HCT116 (cell line): ENCODE measurements at regions not wholly inside any gene's neighbourhood (a gene's known extent, or its start where the extent isn't known, plus 50 kb on each side); places are given as distances from the start of the nearest gene placed in this dataset.

Source experiments
- EGR1 ChIP-seq: IDR thresholded peaks from 2 replicates; pipeline ENCODE4 v1.6.1; 2012; ENCODE audit warnings: low read depth
- EZH2phosphoT487 ChIP-seq: fragments of 200-600 bp; IDR thresholded peaks from 2 replicates; pipeline ENCODE4 v1.6.1; 2018; ENCODE audit warnings: antibody characterized with exemption, borderline replicate concordance
- FOSL1 ChIP-seq: IDR thresholded peaks from 2 replicates; pipeline ENCODE4 v1.6.1; 2012; ENCODE audit warnings: low read depth
- POLR2A ChIP-seq: IDR thresholded peaks from 2 replicates; pipeline ENCODE4 v1.7.0; 2011; ENCODE audit warnings: borderline replicate concordance; ENCODE audit not compliant: insufficient read depth, insufficient read length; ENCODE audit errors: extremely low read depth
- RAD21 ChIP-seq: IDR thresholded peaks from 2 replicates; pipeline ENCODE4 v1.6.1; 2012; ENCODE audit warnings: low read depth, mild to moderate bottlenecking
- YY1 ChIP-seq: IDR thresholded peaks from 2 replicates; pipeline ENCODE4 v1.6.1; 2011; ENCODE audit warnings: low read length, low read depth, moderate library complexity, mild to moderate bottlenecking; ENCODE audit not compliant: insufficient replicate concordance; ENCODE audit errors: extremely low read depth
- ZNF274 ChIP-seq: fragments of 200-500 bp; sonication (Bioruptor generic); IDR thresholded peaks from 2 replicates; pipeline ENCODE4 v1.6.1; 2014; ENCODE audit warnings: mild to moderate bottlenecking, low read depth, low read length, inconsistent platforms
- TF ChIP-seq, protein P1 (sequence below), 3 experiments: fragments of 200-600 bp in 1 of 3; sonication (generic) in 1 of 3; IDR thresholded peaks in 2 of 3; conservative IDR thresholded peaks in 1 of 3; 2 replicates each; pipeline ENCODE4 v1.5.1; 2012 to 2017; ENCODE audit warnings: low read depth in 2 of 3, low read length in 2 of 3, antibody characterized with exemption in 1 of 3, borderline replicate concordance in 1 of 3, control low read depth in 1 of 3, mild to moderate bottlenecking in 1 of 3, mixed read lengths in 1 of 3, mixed run types in 1 of 3, moderate library complexity in 1 of 3; ENCODE audit not compliant: insufficient read depth in 1 of 3

DNA sequence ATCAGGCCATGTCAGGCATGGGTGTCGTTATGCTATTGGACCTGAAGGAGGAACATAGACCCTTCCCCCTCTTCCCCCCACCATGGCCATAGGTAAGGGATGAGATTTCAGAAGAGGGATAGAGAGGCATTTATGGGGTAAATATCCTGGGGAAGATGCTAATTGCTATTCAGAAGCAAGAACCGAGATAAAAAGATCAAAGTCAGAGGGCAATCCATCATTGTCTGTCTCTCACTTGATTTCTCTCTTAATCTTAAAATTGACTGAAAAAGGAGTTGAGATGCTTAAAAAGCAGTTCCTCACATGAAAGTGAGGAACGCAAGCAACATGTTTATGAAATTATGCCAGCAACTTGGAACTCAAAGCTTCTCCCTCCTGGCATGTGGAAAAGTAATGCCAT, 212.0 kb downstream of the RPAP3 start:
- no peak for TF ChIP-seq POLR2A
- no peak for TF ChIP-seq EGR1
- no peak for TF ChIP-seq YY1
- no peak for TF ChIP-seq EZH2phosphoT487
- TF ChIP-seq, protein P1, sequence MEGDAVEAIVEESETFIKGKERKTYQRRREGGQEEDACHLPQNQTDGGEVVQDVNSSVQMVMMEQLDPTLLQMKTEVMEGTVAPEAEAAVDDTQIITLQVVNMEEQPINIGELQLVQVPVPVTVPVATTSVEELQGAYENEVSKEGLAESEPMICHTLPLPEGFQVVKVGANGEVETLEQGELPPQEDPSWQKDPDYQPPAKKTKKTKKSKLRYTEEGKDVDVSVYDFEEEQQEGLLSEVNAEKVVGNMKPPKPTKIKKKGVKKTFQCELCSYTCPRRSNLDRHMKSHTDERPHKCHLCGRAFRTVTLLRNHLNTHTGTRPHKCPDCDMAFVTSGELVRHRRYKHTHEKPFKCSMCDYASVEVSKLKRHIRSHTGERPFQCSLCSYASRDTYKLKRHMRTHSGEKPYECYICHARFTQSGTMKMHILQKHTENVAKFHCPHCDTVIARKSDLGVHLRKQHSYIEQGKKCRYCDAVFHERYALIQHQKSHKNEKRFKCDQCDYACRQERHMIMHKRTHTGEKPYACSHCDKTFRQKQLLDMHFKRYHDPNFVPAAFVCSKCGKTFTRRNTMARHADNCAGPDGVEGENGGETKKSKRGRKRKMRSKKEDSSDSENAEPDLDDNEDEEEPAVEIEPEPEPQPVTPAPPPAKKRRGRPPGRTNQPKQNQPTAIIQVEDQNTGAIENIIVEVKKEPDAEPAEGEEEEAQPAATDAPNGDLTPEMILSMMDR (IDR thresholded peaks at IDR 0.05 in 2 of 3, conservative IDR thresholded peaks at IDR 0.05 in 1 of 3; ENCODE audit: borderline replicate concordance in 1 of 3, insufficient read depth in 1 of 3, low read depth in 2 of 3, low read length in 2 of 3), result no peak
- TF ChIP-seq RAD21, result no peak
- no peak for TF ChIP-seq ZNF274
- TF ChIP-seq FOSL1, result no peak
